Activated B cell treated with CpG ODN at 0.5 μM for 24 hours (primary cell): ENCODE measurements at regions not wholly inside any gene's neighbourhood (a gene's known extent, or its start where the extent isn't known, plus 50 kb on each side); places are given as distances from the start of the nearest gene placed in this dataset.

Experiments
- ATAC-seq: fragments of 200-7000 bp; cut with Tn5 transposase; one replicate; pipeline ENCODE4 v1.10.0; 2021; ENCODE audit warnings: low read depth, mild to moderate bottlenecking, moderate library complexity
- CTCF ChIA-PET: fragments of 350-600 bp; sonication (Branson Sonifier 250); formaldehyde crosslinking; loops from one replicate; lab custom pipeline; 2021; ENCODE audit warnings: antibody characterized with exemption; lab: Charles Lee
- POLR2A ChIA-PET: fragments of 350-600 bp; sonication (Branson Sonifier 250); formaldehyde crosslinking; loops from one replicate; lab custom pipeline; 2021; ENCODE audit warnings: antibody characterized with exemption; lab: Charles Lee
- DNase-seq: peaks from one replicate; pipeline ENCODE4 v3.0.0; 2022
- H3K27ac Mint-ChIP-seq: one replicate; pipeline ENCODE4 v1.8.0; 2020; ENCODE audit warnings: mixed read lengths
- H3K27me3 Mint-ChIP-seq: one replicate; pipeline ENCODE4 v1.8.0; 2021; ENCODE audit warnings: mixed read lengths
- H3K36me3 Mint-ChIP-seq: one replicate; pipeline ENCODE4 v1.8.0; 2021; ENCODE audit warnings: low read depth, mixed read lengths
- H3K4me1 Mint-ChIP-seq: one replicate; pipeline ENCODE4 v1.8.0; 2021; ENCODE audit warnings: mixed read lengths
- H3K4me3 Mint-ChIP-seq: one replicate; pipeline ENCODE4 v1.8.0; 2020; ENCODE audit warnings: mild to moderate bottlenecking, mixed read lengths
- H3K9me3 Mint-ChIP-seq: one replicate; pipeline ENCODE4 v1.8.0; 2020; ENCODE audit warnings: mixed read lengths
- intact Hi-C: fragments of 100-400 bp; cut with micrococcal nuclease; formaldehyde crosslinking; loops from one replicate; pipeline ENCODE4 v1.15.1; 2024
- TF ChIP-seq, protein P1 (sequence below): fragments of 200-600 bp; IDR thresholded peaks from one replicate; pipeline ENCODE4 v1.8.0; 2022; ENCODE audit warnings: antibody characterized with exemption, mild to moderate bottlenecking

DNA sequence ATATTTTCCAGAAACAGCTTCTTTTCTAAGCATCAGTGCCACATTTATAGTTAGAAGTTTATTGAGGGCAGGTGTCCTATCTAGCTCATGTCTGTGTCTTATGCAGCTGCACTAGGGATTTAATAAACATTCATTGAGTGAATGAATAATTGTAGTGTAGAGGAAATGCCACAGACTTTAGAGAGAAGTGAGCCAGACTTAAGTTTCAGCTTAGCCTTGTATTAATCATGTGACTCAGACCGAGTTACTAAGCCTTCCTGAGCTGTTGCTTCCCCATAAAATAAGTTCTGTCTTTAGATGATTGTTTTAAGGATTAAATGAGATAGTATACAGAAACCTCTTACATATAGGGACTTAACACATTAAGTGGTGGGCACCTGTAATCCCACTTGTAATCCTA, 236.1 kb upstream of the DDHD1 start:
- Mint-ChIP-seq H3K4me3 (no peak overlapping the region), H3K4me1 (no peaks in the 10 kb centered on the region), H3K27ac (no peak overlapping the region), H3K36me3 (no peaks in the 10 kb centered on the region), H3K27me3 (peaks cover 4% of the 10 kb centered on the region), H3K9me3 (peaks cover 4% of the 10 kb centered on the region)
- TF ChIP-seq, protein P1, sequence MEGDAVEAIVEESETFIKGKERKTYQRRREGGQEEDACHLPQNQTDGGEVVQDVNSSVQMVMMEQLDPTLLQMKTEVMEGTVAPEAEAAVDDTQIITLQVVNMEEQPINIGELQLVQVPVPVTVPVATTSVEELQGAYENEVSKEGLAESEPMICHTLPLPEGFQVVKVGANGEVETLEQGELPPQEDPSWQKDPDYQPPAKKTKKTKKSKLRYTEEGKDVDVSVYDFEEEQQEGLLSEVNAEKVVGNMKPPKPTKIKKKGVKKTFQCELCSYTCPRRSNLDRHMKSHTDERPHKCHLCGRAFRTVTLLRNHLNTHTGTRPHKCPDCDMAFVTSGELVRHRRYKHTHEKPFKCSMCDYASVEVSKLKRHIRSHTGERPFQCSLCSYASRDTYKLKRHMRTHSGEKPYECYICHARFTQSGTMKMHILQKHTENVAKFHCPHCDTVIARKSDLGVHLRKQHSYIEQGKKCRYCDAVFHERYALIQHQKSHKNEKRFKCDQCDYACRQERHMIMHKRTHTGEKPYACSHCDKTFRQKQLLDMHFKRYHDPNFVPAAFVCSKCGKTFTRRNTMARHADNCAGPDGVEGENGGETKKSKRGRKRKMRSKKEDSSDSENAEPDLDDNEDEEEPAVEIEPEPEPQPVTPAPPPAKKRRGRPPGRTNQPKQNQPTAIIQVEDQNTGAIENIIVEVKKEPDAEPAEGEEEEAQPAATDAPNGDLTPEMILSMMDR: no peak
- ATAC-seq: no peak
- no peak for DNase-seq
- CTCF ChIA-PET: no interaction called here
- POLR2A ChIA-PET: no interaction called here
- intact Hi-C loops: no loop called here

DNA sequence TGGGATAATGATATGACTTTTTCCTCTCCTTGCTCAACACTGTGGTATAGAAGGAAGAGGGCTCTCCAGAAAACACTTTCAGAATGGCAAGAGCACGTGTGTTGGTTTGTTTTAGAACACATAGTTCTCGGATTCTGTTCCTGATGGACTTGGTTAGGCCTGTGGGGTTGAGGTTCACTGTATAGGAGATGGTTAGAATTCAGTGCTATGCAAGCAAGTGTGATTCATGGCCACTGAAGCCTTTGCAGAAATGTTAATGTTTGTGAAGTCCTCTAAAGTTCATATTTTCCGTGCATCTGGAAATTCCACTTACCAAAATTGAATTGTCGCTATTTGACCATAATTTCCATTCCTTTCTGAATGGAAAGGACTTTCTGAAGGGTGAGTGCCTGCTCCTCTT, 233.2 kb upstream of the DDHD1 start:
- intact Hi-C loops: no loop called here
- CTCF ChIA-PET: no interaction called here
- DNase-seq: no peak

DNA sequence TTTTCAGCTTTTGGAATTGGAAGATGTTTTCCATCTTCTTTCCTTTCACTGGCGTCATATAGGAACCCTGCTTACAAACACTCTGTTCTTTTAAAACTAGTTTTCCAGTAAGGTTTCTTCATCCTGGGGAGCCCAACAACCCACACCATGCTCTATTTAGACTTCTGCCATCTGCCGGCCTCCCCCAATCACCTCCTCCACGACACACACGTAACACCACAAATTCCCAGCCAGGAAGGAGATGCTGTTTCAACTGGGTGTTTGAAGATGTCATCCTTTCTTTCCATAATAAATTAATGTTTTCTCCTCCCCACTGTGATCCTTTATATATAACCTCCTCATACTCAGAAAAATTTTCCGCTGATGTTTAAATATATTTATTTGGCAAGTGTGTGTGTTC, 231.4 kb upstream of the DDHD1 start:
- Mint-ChIP-seq H3K4me3 (no peak overlapping the region), H3K4me1 (no peaks in the 10 kb centered on the region), H3K27me3 (peaks cover 4% of the 10 kb centered on the region), H3K9me3 (no peaks in the 10 kb centered on the region), H3K36me3 (no peaks in the 10 kb centered on the region), H3K27ac (no peak overlapping the region)
- TF ChIP-seq, protein P1: no peak
- intact Hi-C loops: no loop called here
- ChIA-PET CTCF (no interaction called here), POLR2A (no interaction called here)
- ATAC-seq (no peak), DNase-seq (no peak)

More for the DNA sequence above, 233.2 kb upstream of the DDHD1 start:
- TF ChIP-seq, protein P1: no peak
- ATAC-seq: no peak
- Mint-ChIP-seq H3K36me3 (no peaks in the 10 kb centered on the region), H3K27me3 (peaks cover 4% of the 10 kb centered on the region), H3K9me3 (no peaks in the 10 kb centered on the region), H3K4me1 (no peaks in the 10 kb centered on the region), H3K4me3 (no peak overlapping the region), H3K27ac (no peak overlapping the region)
- POLR2A ChIA-PET: no interaction called here

DNA sequence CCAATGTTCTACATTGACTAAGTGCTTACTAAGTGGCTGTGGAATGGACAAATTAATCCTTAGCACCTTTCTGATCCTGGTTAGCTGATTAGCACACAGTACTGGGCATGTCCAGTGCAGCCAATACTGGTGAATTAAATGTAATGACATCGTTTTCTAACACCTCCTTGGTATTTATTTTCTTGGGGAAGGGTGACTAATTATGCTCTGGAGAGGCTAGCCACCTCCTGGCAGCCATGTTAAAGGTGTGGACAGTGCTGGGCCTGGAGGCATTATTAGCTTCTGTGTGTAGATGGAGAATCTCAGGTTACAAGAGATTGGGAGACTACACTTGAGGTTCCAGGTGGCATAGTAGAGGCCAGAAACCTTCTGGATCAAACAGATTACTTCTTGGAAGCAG, 230.9 kb upstream of the DDHD1 start:
- TF ChIP-seq, protein P1: no peak
- no peak overlapping the region for H3K4me3 Mint-ChIP-seq
- intact Hi-C loops: no loop called here
- H3K36me3 Mint-ChIP-seq: no peaks in the 10 kb centered on the region
- ATAC-seq (no peak), DNase-seq (no peak)
- H3K27me3 Mint-ChIP-seq: peaks cover 4% of the 10 kb centered on the region
- CTCF ChIA-PET: no interaction called here
- H3K27ac Mint-ChIP-seq: no peak overlapping the region
- POLR2A ChIA-PET: no interaction called here
- H3K9me3 Mint-ChIP-seq: no peaks in the 10 kb centered on the region
- no peaks in the 10 kb centered on the region for H3K4me1 Mint-ChIP-seq

DNA sequence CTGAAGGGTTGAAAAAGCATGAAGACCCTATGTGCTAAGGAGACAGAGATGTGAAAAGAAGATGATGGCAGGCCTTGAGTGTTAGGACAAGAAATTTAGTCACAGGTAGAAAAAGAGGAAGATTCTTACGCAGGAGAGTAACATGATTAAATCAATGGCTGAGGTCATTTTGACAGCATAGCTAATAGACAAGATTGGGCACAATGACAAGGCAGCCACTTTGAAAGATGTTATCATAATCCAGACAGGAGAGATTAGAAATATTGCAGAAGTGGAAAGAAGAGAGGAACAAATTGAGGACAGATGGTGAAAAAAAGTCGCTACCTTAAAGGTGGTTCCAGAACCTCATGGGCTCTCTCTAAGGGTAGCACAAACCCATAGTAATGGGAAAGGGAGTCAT, 228.8 kb upstream of the DDHD1 start:
- ChIA-PET CTCF (no interaction called here), POLR2A (no interaction called here)
- DNase-seq (no peak), ATAC-seq (no peak)
- H3K4me1 Mint-ChIP-seq: no peaks in the 10 kb centered on the region
- H3K4me3 Mint-ChIP-seq: no peak overlapping the region
- H3K9me3 Mint-ChIP-seq: no peaks in the 10 kb centered on the region
- TF ChIP-seq, protein P1: no peak
- H3K36me3 Mint-ChIP-seq: no peaks in the 10 kb centered on the region
- no peaks in the 10 kb centered on the region for H3K27me3 Mint-ChIP-seq
- intact Hi-C loops: no loop called here
- no peak overlapping the region for H3K27ac Mint-ChIP-seq
